ENCODE measurements at regions not wholly inside any gene's neighbourhood (a gene's known extent, or its start where the extent isn't known, plus 50 kb on each side); places are given as distances from the start of the nearest gene placed in this dataset.

- no peaks in the 10 kb centered on the region for H3K36me3 ChIP-seq (ENCODE audit: control insufficient read depth in 3 of 3, insufficient read depth in 3 of 3, low read length in 3 of 3)
- H3K4me1 ChIP-seq (ENCODE audit: control insufficient read depth in 3 of 3, insufficient read depth in 3 of 3, low read length in 3 of 3): no peaks in the 10 kb centered on the region
- no peak overlapping the region for H3K4me3 ChIP-seq (ENCODE audit: low read length in 3 of 3)
- no peak overlapping the region for H3K9ac ChIP-seq (ENCODE audit: low read depth in 1 of 3, low read length in 3 of 3)
- H3K27ac ChIP-seq (ENCODE audit: low read depth, low read length): no peak overlapping the region
- H3K9me3 ChIP-seq (ENCODE audit: control insufficient read depth in 3 of 3, low read length in 3 of 3): no peaks in the 10 kb centered on the region
- peaks cover 0 to 8% (median 0%) of the 10 kb centered on the region in 3 donors for H3K27me3 ChIP-seq (ENCODE audit: control insufficient read depth in 3 of 3, insufficient read depth in 3 of 3, low read length in 3 of 3)
These were observed 450.5 kb upstream of the MAF start for GRCh38 chr16:80051040-80051439.

- Histone ChIP-seq H3K4me3 (ENCODE audit: low read length in 3 of 3) (no peak overlapping the region), H3K9me3 (ENCODE audit: control insufficient read depth in 3 of 3, low read length in 3 of 3) (no peaks in the 10 kb centered on the region), H3K4me1 (ENCODE audit: control insufficient read depth in 3 of 3, insufficient read depth in 3 of 3, low read length in 3 of 3) (no peaks in the 10 kb centered on the region)
These were observed 447.7 kb upstream of the MAF start for GRCh38 chr16:80048250-80048649.

GRCh38 chr16:80047842-80048241 lies 447.3 kb upstream of the MAF start:
- H3K9ac ChIP-seq (ENCODE audit: low read depth in 1 of 3, low read length in 3 of 3): no peak overlapping the region
- H3K4me3 ChIP-seq (ENCODE audit: low read length in 3 of 3): no peak overlapping the region
- H3K27me3 ChIP-seq (ENCODE audit: control insufficient read depth in 3 of 3, insufficient read depth in 3 of 3, low read length in 3 of 3): peaks cover 0 to 8% (median 0%) of the 10 kb centered on the region in 3 donors
- H3K27ac ChIP-seq (ENCODE audit: low read depth, low read length): no peak overlapping the region
- H3K36me3 ChIP-seq (ENCODE audit: control insufficient read depth in 3 of 3, insufficient read depth in 3 of 3, low read length in 3 of 3): no peaks in the 10 kb centered on the region
- no peaks in the 10 kb centered on the region for H3K4me1 ChIP-seq (ENCODE audit: control insufficient read depth in 3 of 3, insufficient read depth in 3 of 3, low read length in 3 of 3)
- no peaks in the 10 kb centered on the region for H3K9me3 ChIP-seq (ENCODE audit: control insufficient read depth in 3 of 3, low read length in 3 of 3)

More at GRCh38 chr16:80048250-80048649, 447.7 kb upstream of the MAF start:
- peaks cover 0 to 8% (median 0%) of the 10 kb centered on the region in 3 donors for H3K27me3 ChIP-seq (ENCODE audit: control insufficient read depth in 3 of 3, insufficient read depth in 3 of 3, low read length in 3 of 3)
- no peak overlapping the region for H3K27ac ChIP-seq (ENCODE audit: low read depth, low read length)
- no peaks in the 10 kb centered on the region for H3K36me3 ChIP-seq (ENCODE audit: control insufficient read depth in 3 of 3, insufficient read depth in 3 of 3, low read length in 3 of 3)
- no peak overlapping the region for H3K9ac ChIP-seq (ENCODE audit: low read depth in 1 of 3, low read length in 3 of 3)

GRCh38 chr16:80046848-80047247 lies 446.3 kb upstream of the MAF start:
- no peak overlapping the region for H3K4me3 ChIP-seq (ENCODE audit: low read length in 3 of 3)
- no peaks in the 10 kb centered on the region for H3K4me1 ChIP-seq (ENCODE audit: control insufficient read depth in 3 of 3, insufficient read depth in 3 of 3, low read length in 3 of 3)
- no peak overlapping the region for H3K9ac ChIP-seq (ENCODE audit: low read depth in 1 of 3, low read length in 3 of 3)
- no peak overlapping the region for H3K27ac ChIP-seq (ENCODE audit: low read depth, low read length)
- peaks cover 0 to 8% (median 0%) of the 10 kb centered on the region in 3 donors for H3K27me3 ChIP-seq (ENCODE audit: control insufficient read depth in 3 of 3, insufficient read depth in 3 of 3, low read length in 3 of 3)
- H3K9me3 ChIP-seq (ENCODE audit: control insufficient read depth in 3 of 3, low read length in 3 of 3): no peaks in the 10 kb centered on the region
- no peaks in the 10 kb centered on the region for H3K36me3 ChIP-seq (ENCODE audit: control insufficient read depth in 3 of 3, insufficient read depth in 3 of 3, low read length in 3 of 3)

- Histone ChIP-seq H3K36me3 (ENCODE audit: control insufficient read depth in 3 of 3, insufficient read depth in 3 of 3, low read length in 3 of 3) (no peaks in the 10 kb centered on the region), H3K27ac (ENCODE audit: low read depth, low read length) (no peak overlapping the region), H3K4me1 (ENCODE audit: control insufficient read depth in 3 of 3, insufficient read depth in 3 of 3, low read length in 3 of 3) (no peaks in the 10 kb centered on the region), H3K9me3 (ENCODE audit: control insufficient read depth in 3 of 3, low read length in 3 of 3) (no peaks in the 10 kb centered on the region), H3K4me3 (ENCODE audit: low read length in 3 of 3) (no peak overlapping the region), H3K9ac (ENCODE audit: low read depth in 1 of 3, low read length in 3 of 3) (no peak overlapping the region), H3K27me3 (ENCODE audit: control insufficient read depth in 3 of 3, insufficient read depth in 3 of 3, low read length in 3 of 3) (peaks cover 0 to 10% (median 0%) of the 10 kb centered on the region in 3 donors)
These were observed 445.7 kb upstream of the MAF start for GRCh38 chr16:80046261-80046660.

GRCh38 chr16:80045861-80046260 lies 445.3 kb upstream of the MAF start:
- Histone ChIP-seq H3K4me3 (ENCODE audit: low read length in 3 of 3) (no peak overlapping the region), H3K27ac (ENCODE audit: low read depth, low read length) (no peak overlapping the region), H3K36me3 (ENCODE audit: control insufficient read depth in 3 of 3, insufficient read depth in 3 of 3, low read length in 3 of 3) (no peaks in the 10 kb centered on the region), H3K9me3 (ENCODE audit: control insufficient read depth in 3 of 3, low read length in 3 of 3) (no peaks in the 10 kb centered on the region), H3K4me1 (ENCODE audit: control insufficient read depth in 3 of 3, insufficient read depth in 3 of 3, low read length in 3 of 3) (no peaks in the 10 kb centered on the region), H3K27me3 (ENCODE audit: control insufficient read depth in 3 of 3, insufficient read depth in 3 of 3, low read length in 3 of 3) (peaks cover 0 to 10% (median 0%) of the 10 kb centered on the region in 3 donors), H3K9ac (ENCODE audit: low read depth in 1 of 3, low read length in 3 of 3) (no peak overlapping the region)

- no peaks in the 10 kb centered on the region for H3K36me3 ChIP-seq (ENCODE audit: control insufficient read depth in 3 of 3, insufficient read depth in 3 of 3, low read length in 3 of 3)
- peaks cover 0 to 5% (median 0%) of the 10 kb centered on the region in 3 donors for H3K9me3 ChIP-seq (ENCODE audit: control insufficient read depth in 3 of 3, low read length in 3 of 3)
- peaks cover 0 to 7% (median 0%) of the 10 kb centered on the region in 3 donors for H3K27me3 ChIP-seq (ENCODE audit: control insufficient read depth in 3 of 3, insufficient read depth in 3 of 3, low read length in 3 of 3)
- H3K4me1 ChIP-seq (ENCODE audit: control insufficient read depth in 3 of 3, insufficient read depth in 3 of 3, low read length in 3 of 3): no peaks in the 10 kb centered on the region
- H3K4me3 ChIP-seq (ENCODE audit: low read length in 3 of 3): no peak overlapping the region
- H3K9ac ChIP-seq (ENCODE audit: low read depth in 1 of 3, low read length in 3 of 3): no peak overlapping the region
- no peak overlapping the region for H3K27ac ChIP-seq (ENCODE audit: low read depth, low read length)
These were observed 440.9 kb upstream of the MAF start for GRCh38 chr16:80041410-80041809.

- no peak overlapping the region for H3K4me3 ChIP-seq (ENCODE audit: low read length in 3 of 3)
- no peak overlapping the region for H3K27ac ChIP-seq (ENCODE audit: low read depth, low read length)
- peaks cover 0 to 5% (median 0%) of the 10 kb centered on the region in 3 donors for H3K9me3 ChIP-seq (ENCODE audit: control insufficient read depth in 3 of 3, low read length in 3 of 3)
- H3K9ac ChIP-seq (ENCODE audit: low read depth in 1 of 3, low read length in 3 of 3): no peak overlapping the region
- peaks cover 0 to 5% (median 0%) of the 10 kb centered on the region in 3 donors for H3K27me3 ChIP-seq (ENCODE audit: control insufficient read depth in 3 of 3, insufficient read depth in 3 of 3, low read length in 3 of 3)
- H3K36me3 ChIP-seq (ENCODE audit: control insufficient read depth in 3 of 3, insufficient read depth in 3 of 3, low read length in 3 of 3): no peaks in the 10 kb centered on the region
- H3K4me1 ChIP-seq (ENCODE audit: control insufficient read depth in 3 of 3, insufficient read depth in 3 of 3, low read length in 3 of 3): no peaks in the 10 kb centered on the region
These were observed 440.3 kb upstream of the MAF start for GRCh38 chr16:80040814-80041213.

GRCh38 chr16:80040413-80040812 lies 439.9 kb upstream of the MAF start:
- peaks cover 0 to 5% (median 0%) of the 10 kb centered on the region in 3 donors for H3K27me3 ChIP-seq (ENCODE audit: control insufficient read depth in 3 of 3, insufficient read depth in 3 of 3, low read length in 3 of 3)
- H3K9ac ChIP-seq (ENCODE audit: low read depth in 1 of 3, low read length in 3 of 3): no peak overlapping the region
- H3K36me3 ChIP-seq (ENCODE audit: control insufficient read depth in 3 of 3, insufficient read depth in 3 of 3, low read length in 3 of 3): no peaks in the 10 kb centered on the region
- H3K9me3 ChIP-seq (ENCODE audit: control insufficient read depth in 3 of 3, low read length in 3 of 3): peaks cover 0 to 5% (median 0%) of the 10 kb centered on the region in 3 donors
- H3K4me3 ChIP-seq (ENCODE audit: low read length in 3 of 3): no peak overlapping the region
- no peak overlapping the region for H3K27ac ChIP-seq (ENCODE audit: low read depth, low read length)
- no peaks in the 10 kb centered on the region for H3K4me1 ChIP-seq (ENCODE audit: control insufficient read depth in 3 of 3, insufficient read depth in 3 of 3, low read length in 3 of 3)

GRCh38 chr16:80039777-80040176 lies 439.2 kb upstream of the MAF start:
- Histone ChIP-seq H3K27me3 (ENCODE audit: control insufficient read depth in 3 of 3, insufficient read depth in 3 of 3, low read length in 3 of 3) (peaks cover 0 to 5% (median 0%) of the 10 kb centered on the region in 3 donors), H3K36me3 (ENCODE audit: control insufficient read depth in 3 of 3, insufficient read depth in 3 of 3, low read length in 3 of 3) (no peaks in the 10 kb centered on the region), H3K9me3 (ENCODE audit: control insufficient read depth in 3 of 3, low read length in 3 of 3) (peaks cover 0 to 5% (median 0%) of the 10 kb centered on the region in 3 donors), H3K9ac (ENCODE audit: low read depth in 1 of 3, low read length in 3 of 3) (no peak overlapping the region), H3K4me3 (ENCODE audit: low read length in 3 of 3) (no peak overlapping the region), H3K4me1 (ENCODE audit: control insufficient read depth in 3 of 3, insufficient read depth in 3 of 3, low read length in 3 of 3) (no peaks in the 10 kb centered on the region), H3K27ac (ENCODE audit: low read depth, low read length) (no peak overlapping the region)
